ENCODE measurements at regions not wholly inside any gene's neighbourhood (a gene's known extent, or its start where the extent isn't known, plus 50 kb on each side); places are given as distances from the start of the nearest gene placed in this dataset.

GRCh38 chr2:5121121-5121520 lies 571.1 kb upstream of the SOX11 start:
- peaks cover 6% of the 10 kb centered on the region for H3K4me1 Mint-ChIP-seq (ENCODE audit: low read depth, unreplicated experiment)
- DNase-seq, result no peak
- H3K27ac Mint-ChIP-seq (ENCODE audit: unreplicated experiment), result no peak overlapping the region
- no peak overlapping the region for H3K4me3 Mint-ChIP-seq (ENCODE audit: unreplicated experiment)
- no peaks in the 10 kb centered on the region for H3K9me3 Mint-ChIP-seq (ENCODE audit: unreplicated experiment)
- no peaks in the 10 kb centered on the region for H3K36me3 Mint-ChIP-seq (ENCODE audit: unreplicated experiment)
- no peak for TF ChIP-seq CTCF (IDR thresholded peaks at IDR 0.05; ENCODE audit: partially characterized antibody, unreplicated experiment)
- H3K27me3 Mint-ChIP-seq (ENCODE audit: unreplicated experiment), result no peaks in the 10 kb centered on the region

- Mint-ChIP-seq H3K9me3 (ENCODE audit: unreplicated experiment) (no peaks in the 10 kb centered on the region), H3K4me1 (ENCODE audit: low read depth, unreplicated experiment) (peaks cover 6% of the 10 kb centered on the region), H3K27ac (ENCODE audit: unreplicated experiment) (no peak overlapping the region), H3K36me3 (ENCODE audit: unreplicated experiment) (no peaks in the 10 kb centered on the region), H3K4me3 (ENCODE audit: unreplicated experiment) (no peak overlapping the region), H3K27me3 (ENCODE audit: unreplicated experiment) (no peaks in the 10 kb centered on the region)
- peak; percentile 57 for DNase-seq
- peak; percentile 36 for TF ChIP-seq CTCF (IDR thresholded peaks at IDR 0.05; ENCODE audit: partially characterized antibody, unreplicated experiment)
Observed at GRCh38 chr2:5121642-5122041, 570.5 kb upstream of the SOX11 start.

- Mint-ChIP-seq H3K27ac (ENCODE audit: unreplicated experiment) (no peak overlapping the region), H3K27me3 (ENCODE audit: unreplicated experiment) (no peaks in the 10 kb centered on the region), H3K36me3 (ENCODE audit: unreplicated experiment) (no peaks in the 10 kb centered on the region), H3K9me3 (ENCODE audit: unreplicated experiment) (no peaks in the 10 kb centered on the region), H3K4me1 (ENCODE audit: low read depth, unreplicated experiment) (peaks cover 6% of the 10 kb centered on the region), H3K4me3 (ENCODE audit: unreplicated experiment) (no peak overlapping the region)
- no peak for TF ChIP-seq CTCF (IDR thresholded peaks at IDR 0.05; ENCODE audit: partially characterized antibody, unreplicated experiment)
- no peak for DNase-seq
Observed at GRCh38 chr2:5123582-5124196, 568.5 kb upstream of the SOX11 start.

- H3K4me3 Mint-ChIP-seq (ENCODE audit: unreplicated experiment), result no peak overlapping the region
- H3K27ac Mint-ChIP-seq (ENCODE audit: unreplicated experiment), result no peak overlapping the region
- H3K4me1 Mint-ChIP-seq (ENCODE audit: low read depth, unreplicated experiment), result peaks cover 12% of the 10 kb centered on the region
- DNase-seq, result no peak
- no peaks in the 10 kb centered on the region for H3K36me3 Mint-ChIP-seq (ENCODE audit: unreplicated experiment)
- TF ChIP-seq CTCF (IDR thresholded peaks at IDR 0.05; ENCODE audit: partially characterized antibody, unreplicated experiment), result no peak
- no peaks in the 10 kb centered on the region for H3K9me3 Mint-ChIP-seq (ENCODE audit: unreplicated experiment)
- no peaks in the 10 kb centered on the region for H3K27me3 Mint-ChIP-seq (ENCODE audit: unreplicated experiment)
Observed at GRCh38 chr2:5125017-5125730, 567.0 kb upstream of the SOX11 start.

- no peak overlapping the region for H3K4me3 Mint-ChIP-seq (ENCODE audit: unreplicated experiment)
- peaks cover 12% of the 10 kb centered on the region for H3K4me1 Mint-ChIP-seq (ENCODE audit: low read depth, unreplicated experiment)
- peaks cover 11% of the 10 kb centered on the region for H3K36me3 Mint-ChIP-seq (ENCODE audit: unreplicated experiment)
- no peak overlapping the region for H3K27ac Mint-ChIP-seq (ENCODE audit: unreplicated experiment)
- peaks cover 2% of the 10 kb centered on the region for H3K27me3 Mint-ChIP-seq (ENCODE audit: unreplicated experiment)
- TF ChIP-seq CTCF (IDR thresholded peaks at IDR 0.05; ENCODE audit: partially characterized antibody, unreplicated experiment), result no peak
- DNase-seq, result no peak
- H3K9me3 Mint-ChIP-seq (ENCODE audit: unreplicated experiment), result no peaks in the 10 kb centered on the region
Observed at GRCh38 chr2:5132281-5132680, 559.9 kb upstream of the SOX11 start.
